ENCODE measurements at regions not wholly inside any gene's neighbourhood (a gene's known extent, or its start where the extent isn't known, plus 50 kb on each side); places are given as distances from the start of the nearest gene placed in this dataset.

DNA sequence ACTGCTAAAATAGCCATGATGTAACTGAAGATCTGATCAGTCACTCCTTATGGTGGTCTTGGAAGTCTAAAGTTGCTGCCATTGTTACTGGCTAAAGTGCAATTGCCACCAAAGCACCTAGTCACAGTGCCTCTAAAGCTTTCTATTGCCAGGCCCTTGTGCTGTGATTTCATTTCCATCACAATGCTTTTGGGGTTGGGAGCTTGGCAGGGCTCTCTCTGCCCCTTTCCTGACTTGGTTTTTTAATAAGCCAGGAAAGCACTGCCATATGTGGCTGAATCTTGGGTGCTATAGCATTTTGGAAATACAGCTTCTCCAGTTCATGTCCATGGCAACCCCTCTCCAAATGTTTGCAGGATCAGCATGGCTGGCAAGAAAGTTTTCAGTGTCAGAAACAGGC, 1712.4 kb upstream of the TENM3 start:
- Histone ChIP-seq H3K36me3 (ENCODE audit: insufficient read depth, low read length) (no peaks in the 10 kb centered on the region), H3K4me3 (ENCODE audit: low read length) (no peak overlapping the region), H3K27ac (ENCODE audit: low read depth, low read length) (no peak overlapping the region), H3K4me1 (ENCODE audit: insufficient read depth, low read length) (no peaks in the 10 kb centered on the region), H3K27me3 (ENCODE audit: insufficient read depth, low read length, poor library complexity, severe bottlenecking) (no peaks in the 10 kb centered on the region), H3K9me3 (ENCODE audit: low read length) (no peaks in the 10 kb centered on the region)
- ChIA-PET POLR2A (no interaction called here), CTCF (interaction anchor here (1.3 kb wide), 1 partner anchor 13 kb away, joined by 3 read pairs; no protein-coding TSS in a partner anchor)
- no peaks in the 10 kb centered on the region for H3K4me1 Mint-ChIP-seq
- H3K4me3 Mint-ChIP-seq, result no peak overlapping the region
- peaks cover 4 to 16% (median 6%) of the 10 kb centered on the region in 5 donors for H3K9me3 Mint-ChIP-seq
- no peaks in the 10 kb centered on the region for H3K27me3 Mint-ChIP-seq
- no peak overlapping the region for H3K27ac Mint-ChIP-seq
- no peaks in the 10 kb centered on the region for H3K36me3 Mint-ChIP-seq
- DNase-seq, result no peak

DNA sequence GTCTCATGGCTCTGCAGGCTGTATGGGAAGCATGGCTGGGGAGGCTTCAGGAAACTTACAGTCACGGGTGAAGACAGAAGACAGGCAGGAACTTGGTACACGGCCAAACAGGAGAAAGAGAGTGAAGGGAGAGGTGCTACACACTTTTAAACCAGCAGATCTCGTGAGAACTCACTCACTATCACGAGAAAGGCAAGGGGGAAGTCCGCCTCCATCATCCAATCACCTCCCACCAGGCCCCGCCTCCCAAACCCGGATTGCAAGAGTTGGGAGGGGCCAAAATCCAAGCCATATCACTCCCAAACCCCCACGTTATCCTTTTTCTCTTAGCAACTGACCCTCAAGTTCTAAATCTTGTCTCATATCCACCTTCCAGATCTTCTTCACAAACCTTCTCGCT, 1710.5 kb upstream of the TENM3 start:
- Mint-ChIP-seq H3K27ac (no peak overlapping the region), H3K9me3 (peaks cover 4 to 15% (median 9%) of the 10 kb centered on the region in 5 donors), H3K27me3 (no peaks in the 10 kb centered on the region), H3K36me3 (no peaks in the 10 kb centered on the region), H3K4me1 (no peaks in the 10 kb centered on the region), H3K4me3 (no peak overlapping the region)
- H3K27ac ChIP-seq (ENCODE audit: low read depth, low read length), result no peak overlapping the region
- H3K4me1 ChIP-seq (ENCODE audit: insufficient read depth, low read length), result no peaks in the 10 kb centered on the region
- CTCF ChIA-PET, result no interaction called here
- no peaks in the 10 kb centered on the region for H3K36me3 ChIP-seq (ENCODE audit: insufficient read depth, low read length)
- no peak for DNase-seq
- no peaks in the 10 kb centered on the region for H3K27me3 ChIP-seq (ENCODE audit: insufficient read depth, low read length, poor library complexity, severe bottlenecking)
- H3K4me3 ChIP-seq (ENCODE audit: low read length), result no peak overlapping the region
- POLR2A ChIA-PET, result no interaction called here
- no peaks in the 10 kb centered on the region for H3K9me3 ChIP-seq (ENCODE audit: low read length)

DNA sequence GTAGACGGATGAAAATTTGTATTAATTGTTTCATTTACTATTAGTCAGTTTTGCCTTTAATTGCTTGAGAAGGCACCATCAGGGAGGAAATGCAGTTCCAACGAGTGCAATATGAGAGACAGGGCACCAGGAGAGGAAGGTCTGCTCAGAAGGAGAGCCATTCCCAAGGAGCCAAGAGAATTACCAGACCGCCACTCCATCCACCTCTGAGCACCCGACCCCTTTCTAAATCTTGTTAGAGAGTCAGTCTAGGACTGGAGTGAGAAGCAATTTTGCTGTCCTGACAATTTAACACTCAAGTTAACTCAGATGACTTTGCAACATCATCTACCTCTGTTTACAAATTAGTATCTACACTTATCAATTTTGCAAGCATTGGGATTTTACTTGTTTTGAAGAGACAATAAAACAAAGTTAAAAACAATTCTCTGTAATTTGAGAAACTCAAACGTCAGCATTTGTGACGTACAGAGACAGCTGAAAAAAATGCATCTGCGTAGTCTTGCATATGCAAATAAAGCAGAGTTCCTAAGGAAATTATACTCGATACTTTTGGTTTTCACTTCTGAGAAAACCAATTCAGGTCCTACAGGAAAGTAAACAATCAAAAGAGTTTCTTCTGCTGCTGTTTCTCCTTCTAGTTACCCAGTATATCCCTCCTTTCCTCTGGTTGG, 1704.7 kb upstream of the TENM3 start:
- H3K27ac ChIP-seq (ENCODE audit: low read depth, low read length), result no peak overlapping the region
- no peak for DNase-seq
- no peaks in the 10 kb centered on the region for H3K36me3 Mint-ChIP-seq
- POLR2A ChIA-PET, result no interaction called here
- H3K4me3 Mint-ChIP-seq, result no peak overlapping the region
- no peak overlapping the region for H3K4me3 ChIP-seq (ENCODE audit: low read length)
- H3K9me3 ChIP-seq (ENCODE audit: low read length), result no peaks in the 10 kb centered on the region
- H3K9me3 Mint-ChIP-seq, result peaks cover 3 to 15% (median 6%) of the 10 kb centered on the region in 5 donors
- CTCF ChIA-PET, result no interaction called here
- H3K27me3 ChIP-seq (ENCODE audit: insufficient read depth, low read length, poor library complexity, severe bottlenecking), result no peaks in the 10 kb centered on the region
- no peak overlapping the region for H3K27ac Mint-ChIP-seq
- no peaks in the 10 kb centered on the region for H3K4me1 ChIP-seq (ENCODE audit: insufficient read depth, low read length)
- H3K36me3 ChIP-seq (ENCODE audit: insufficient read depth, low read length), result no peaks in the 10 kb centered on the region
- H3K4me1 Mint-ChIP-seq, result no peaks in the 10 kb centered on the region
- H3K27me3 Mint-ChIP-seq, result no peaks in the 10 kb centered on the region

DNA sequence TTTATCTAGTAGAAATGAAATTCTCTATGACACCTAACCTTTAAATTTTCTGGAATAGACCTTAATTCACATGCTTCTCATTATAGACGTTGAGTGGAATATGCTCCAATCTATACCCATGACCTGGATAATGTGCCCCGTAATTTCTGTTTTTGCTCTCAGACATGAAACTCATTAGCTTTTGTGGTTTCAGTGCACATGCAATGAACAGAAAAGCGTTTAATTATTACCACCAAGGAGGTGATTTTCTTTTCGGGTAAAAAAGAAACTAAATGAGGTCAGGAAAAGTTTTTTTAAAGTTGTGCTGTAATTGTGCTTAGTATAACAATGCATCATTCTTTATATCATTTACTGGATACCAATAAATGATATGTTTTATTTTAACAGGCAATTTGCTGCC, 1703.9 kb upstream of the TENM3 start:
- no peaks in the 10 kb centered on the region for H3K27me3 Mint-ChIP-seq
- no peaks in the 10 kb centered on the region for H3K4me1 Mint-ChIP-seq
- Histone ChIP-seq H3K27ac (ENCODE audit: low read depth, low read length) (no peak overlapping the region), H3K4me1 (ENCODE audit: insufficient read depth, low read length) (no peaks in the 10 kb centered on the region), H3K4me3 (ENCODE audit: low read length) (no peak overlapping the region), H3K27me3 (ENCODE audit: insufficient read depth, low read length, poor library complexity, severe bottlenecking) (no peaks in the 10 kb centered on the region), H3K9me3 (ENCODE audit: low read length) (no peaks in the 10 kb centered on the region), H3K36me3 (ENCODE audit: insufficient read depth, low read length) (no peaks in the 10 kb centered on the region)
- CTCF ChIA-PET, result no interaction called here
- H3K36me3 Mint-ChIP-seq, result no peaks in the 10 kb centered on the region
- H3K27ac Mint-ChIP-seq, result no peak overlapping the region
- no peak overlapping the region for H3K4me3 Mint-ChIP-seq
- peaks cover 3 to 15% (median 6%) of the 10 kb centered on the region in 5 donors for H3K9me3 Mint-ChIP-seq
- DNase-seq, result no peak
- POLR2A ChIA-PET, result no interaction called here

DNA sequence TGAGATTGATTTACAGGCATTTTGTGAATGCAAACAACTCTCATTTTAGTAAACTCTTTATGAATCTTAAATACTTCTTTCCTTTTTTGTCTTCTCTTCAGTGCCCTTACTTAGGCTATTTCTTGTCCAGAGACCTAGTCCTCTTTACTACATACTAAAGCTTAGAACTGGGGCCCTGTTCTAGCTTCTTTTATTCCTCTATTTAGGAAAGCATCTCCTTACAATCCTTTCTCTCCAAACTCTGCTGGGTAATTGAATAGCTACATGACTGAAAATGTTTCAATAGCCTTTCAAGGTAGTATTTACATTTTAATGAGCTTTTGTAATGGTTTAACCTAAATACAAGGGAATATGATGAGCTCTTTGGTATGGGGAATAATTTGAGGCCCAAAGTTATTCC, 1701.5 kb upstream of the TENM3 start:
- H3K36me3 ChIP-seq (ENCODE audit: insufficient read depth, low read length), result no peaks in the 10 kb centered on the region
- peaks cover 5 to 9% (median 6%) of the 10 kb centered on the region in 5 donors for H3K9me3 Mint-ChIP-seq
- no peak overlapping the region for H3K4me3 Mint-ChIP-seq
- ChIA-PET CTCF (no interaction called here), POLR2A (no interaction called here)
- H3K27ac Mint-ChIP-seq, result no peak overlapping the region
- no peak for DNase-seq
- H3K4me3 ChIP-seq (ENCODE audit: low read length), result no peak overlapping the region
- H3K27me3 Mint-ChIP-seq, result no peaks in the 10 kb centered on the region
- H3K4me1 Mint-ChIP-seq, result no peaks in the 10 kb centered on the region
- no peak overlapping the region for H3K27ac ChIP-seq (ENCODE audit: low read depth, low read length)
- H3K27me3 ChIP-seq (ENCODE audit: insufficient read depth, low read length, poor library complexity, severe bottlenecking), result no peaks in the 10 kb centered on the region
- no peaks in the 10 kb centered on the region for H3K36me3 Mint-ChIP-seq
- H3K4me1 ChIP-seq (ENCODE audit: insufficient read depth, low read length), result no peaks in the 10 kb centered on the region
- H3K9me3 ChIP-seq (ENCODE audit: low read length), result no peaks in the 10 kb centered on the region

DNA sequence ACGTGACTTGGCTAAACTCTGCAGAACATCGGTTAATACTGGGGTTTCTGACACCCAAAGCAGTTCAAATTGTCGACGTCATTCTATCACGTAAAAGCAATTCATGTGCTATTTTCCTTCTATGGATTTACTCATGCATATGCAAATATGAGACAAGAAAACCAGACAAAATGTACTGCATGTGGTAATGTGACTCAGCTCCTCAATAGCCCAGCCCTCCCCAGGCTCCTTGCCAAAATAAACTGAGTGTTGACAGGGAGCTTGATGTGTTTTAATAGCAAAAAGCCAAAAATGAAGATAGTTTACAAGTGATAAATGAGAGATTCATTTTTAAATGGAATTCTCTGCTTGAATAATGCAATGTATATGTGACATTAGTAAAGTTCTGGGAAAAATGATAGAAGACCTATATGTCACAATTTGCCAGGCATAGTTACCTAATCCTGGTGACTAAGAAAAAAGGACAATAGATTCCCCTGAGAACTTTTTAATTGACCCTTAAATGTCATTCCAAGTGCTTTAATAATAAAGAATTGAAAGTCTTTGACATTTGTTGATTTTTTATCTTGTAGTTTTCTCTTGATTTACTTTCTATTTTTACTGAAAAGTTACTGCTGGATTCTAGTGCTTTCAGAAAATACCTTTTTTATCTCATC, 1700.6 kb upstream of the TENM3 start:
- Mint-ChIP-seq H3K36me3 (no peaks in the 10 kb centered on the region), H3K27me3 (no peaks in the 10 kb centered on the region), H3K9me3 (peaks cover 4 to 13% (median 7%) of the 10 kb centered on the region in 5 donors), H3K27ac (no peak overlapping the region), H3K4me1 (no peaks in the 10 kb centered on the region), H3K4me3 (no peak overlapping the region)
- ChIA-PET CTCF (no interaction called here), POLR2A (no interaction called here)
- no peak overlapping the region for H3K4me3 ChIP-seq (ENCODE audit: low read length)
- no peaks in the 10 kb centered on the region for H3K36me3 ChIP-seq (ENCODE audit: insufficient read depth, low read length)
- no peaks in the 10 kb centered on the region for H3K9me3 ChIP-seq (ENCODE audit: low read length)
- H3K27ac ChIP-seq (ENCODE audit: low read depth, low read length), result no peak overlapping the region
- no peaks in the 10 kb centered on the region for H3K4me1 ChIP-seq (ENCODE audit: insufficient read depth, low read length)
- no peaks in the 10 kb centered on the region for H3K27me3 ChIP-seq (ENCODE audit: insufficient read depth, low read length, poor library complexity, severe bottlenecking)
- DNase-seq, result no peak

DNA sequence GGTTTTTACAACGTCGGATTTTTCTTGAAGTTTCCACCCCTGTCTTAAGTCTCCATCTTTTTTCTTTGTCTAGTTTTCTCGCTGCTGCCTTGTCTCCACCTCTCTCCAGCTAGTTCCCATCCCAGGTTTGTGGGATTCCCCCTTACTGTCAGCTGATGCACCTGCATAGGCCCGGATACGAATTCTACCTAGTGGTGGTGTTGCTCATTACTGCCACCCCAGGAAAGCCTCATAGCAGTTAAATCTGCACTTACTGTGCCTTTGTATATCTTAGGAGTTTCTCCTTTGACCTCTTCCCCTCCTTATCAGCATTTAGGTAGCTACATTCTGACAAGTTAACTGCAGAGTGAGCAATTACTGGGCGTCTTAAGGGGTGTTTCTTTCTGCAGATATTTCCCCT, 1693.1 kb upstream of the TENM3 start:
- Histone ChIP-seq H3K4me3 (ENCODE audit: low read length) (no peak overlapping the region), H3K27ac (ENCODE audit: low read depth, low read length) (no peak overlapping the region), H3K27me3 (ENCODE audit: insufficient read depth, low read length, poor library complexity, severe bottlenecking) (no peaks in the 10 kb centered on the region), H3K4me1 (ENCODE audit: insufficient read depth, low read length) (no peaks in the 10 kb centered on the region), H3K9me3 (ENCODE audit: low read length) (no peaks in the 10 kb centered on the region), H3K36me3 (ENCODE audit: insufficient read depth, low read length) (no peaks in the 10 kb centered on the region)
- DNase-seq, result no peak
- ChIA-PET CTCF (no interaction called here), POLR2A (no interaction called here)
- no peaks in the 10 kb centered on the region for H3K36me3 Mint-ChIP-seq
- H3K9me3 Mint-ChIP-seq, result peaks cover 0 to 9% (median 4%) of the 10 kb centered on the region in 5 donors
- H3K27me3 Mint-ChIP-seq, result no peaks in the 10 kb centered on the region
- H3K4me3 Mint-ChIP-seq, result no peak overlapping the region
- no peak overlapping the region for H3K27ac Mint-ChIP-seq
- H3K4me1 Mint-ChIP-seq, result no peaks in the 10 kb centered on the region

DNA sequence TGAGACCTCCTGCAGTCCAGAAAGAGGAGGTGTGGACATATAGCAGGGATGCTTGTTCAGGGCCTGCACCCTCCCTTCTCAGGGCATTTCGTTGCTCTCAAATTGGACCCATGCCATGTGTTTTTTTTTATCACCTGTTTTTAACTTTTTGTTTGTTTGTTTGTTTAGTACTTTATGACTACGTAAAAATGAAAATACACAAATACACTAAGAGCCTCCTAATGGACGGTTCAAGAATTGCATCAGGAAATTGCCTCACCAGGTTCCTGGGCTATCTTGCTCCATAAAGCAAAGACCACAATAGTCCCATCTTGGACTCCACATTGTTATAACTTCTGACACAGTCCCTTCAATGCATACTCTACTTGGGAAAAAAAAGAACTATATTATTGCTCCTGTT, 1685.9 kb upstream of the TENM3 start:
- H3K27me3 Mint-ChIP-seq, result no peaks in the 10 kb centered on the region
- Histone ChIP-seq H3K36me3 (ENCODE audit: insufficient read depth, low read length) (no peaks in the 10 kb centered on the region), H3K27ac (ENCODE audit: low read depth, low read length) (no peak overlapping the region), H3K4me1 (ENCODE audit: insufficient read depth, low read length) (no peaks in the 10 kb centered on the region), H3K27me3 (ENCODE audit: insufficient read depth, low read length, poor library complexity, severe bottlenecking) (no peaks in the 10 kb centered on the region), H3K4me3 (ENCODE audit: low read length) (no peak overlapping the region), H3K9me3 (ENCODE audit: low read length) (no peaks in the 10 kb centered on the region)
- no peak for DNase-seq
- ChIA-PET POLR2A (no interaction called here), CTCF (no interaction called here)
- H3K4me1 Mint-ChIP-seq, result no peaks in the 10 kb centered on the region
- H3K36me3 Mint-ChIP-seq, result no peaks in the 10 kb centered on the region
- no peak overlapping the region for H3K4me3 Mint-ChIP-seq
- peaks cover 0 to 4% (median 4%) of the 10 kb centered on the region in 5 donors for H3K9me3 Mint-ChIP-seq
- H3K27ac Mint-ChIP-seq, result no peak overlapping the region
